Right cardiac atrium (tissue), 5 donors: ENCODE measurements at regions not wholly inside any gene's neighbourhood (a gene's known extent, or its start where the extent isn't known, plus 50 kb on each side); places are given as distances from the start of the nearest gene placed in this dataset.

Experiments
- ATAC-seq, 2 donors: fragments of 200-7000 bp; cut with Tn5 transposase; one replicate each; pipeline versions ENCODE4 v1.8.0 to v1.9.1; 2020; ENCODE audit warnings: moderate library complexity in 2 of 2, mild to moderate bottlenecking in 1 of 2
- DNase-seq, 3 donors: peaks; one replicate each; pipeline ENCODE4 v3.0.0-alpha.2; 2020
- H3K27ac ChIP-seq: one replicate; pipeline ENCODE4 v1.5.1; 2013; ENCODE audit warnings: mild to moderate bottlenecking, low read length, control low read depth, moderate library complexity
- H3K27me3 ChIP-seq: one replicate; pipeline ENCODE4 v1.6.1; 2013; ENCODE audit not compliant: control insufficient read depth, insufficient read depth
- H3K4me1 ChIP-seq: one replicate; pipeline ENCODE4 v1.6.1; 2013; ENCODE audit warnings: low read length; ENCODE audit not compliant: control insufficient read depth, insufficient read depth
- H3K4me3 ChIP-seq: one replicate; pipeline ENCODE4 v1.5.1; 2013; ENCODE audit warnings: low read length, control low read depth
- H3K9me3 ChIP-seq: one replicate; pipeline ENCODE4 v1.6.1; 2013; ENCODE audit warnings: low read length; ENCODE audit not compliant: control insufficient read depth
- WGBS: extraction: QIAGEN DNeasy Blood & Tissue Kit; methylation state at CpG from one replicate; pipeline ENCODE4 v1.1.7; 2013; 5-methylcytosine and 5-hydroxymethylcytosine counted together
- intact Hi-C, 4 donors: fragments of 100-400 bp; cut with DNase I; formaldehyde crosslinking; loops; one replicate each; pipeline versions ENCODE4 v1.11.0 to v1.14.0; 2022 to 2023
- donor health status: healthy with polysubstance abuse.
- donor health status: DM: no; HTN: yes; CAD: no.
- donor health status: DM: no; HTN: no; CAD: no.
- donor health status: DM: no; HTN: yes; CAD: no; lungs with severe emphysema.
- donor health status: DM: yes; HTN: yes; CAD: no.

DNA sequence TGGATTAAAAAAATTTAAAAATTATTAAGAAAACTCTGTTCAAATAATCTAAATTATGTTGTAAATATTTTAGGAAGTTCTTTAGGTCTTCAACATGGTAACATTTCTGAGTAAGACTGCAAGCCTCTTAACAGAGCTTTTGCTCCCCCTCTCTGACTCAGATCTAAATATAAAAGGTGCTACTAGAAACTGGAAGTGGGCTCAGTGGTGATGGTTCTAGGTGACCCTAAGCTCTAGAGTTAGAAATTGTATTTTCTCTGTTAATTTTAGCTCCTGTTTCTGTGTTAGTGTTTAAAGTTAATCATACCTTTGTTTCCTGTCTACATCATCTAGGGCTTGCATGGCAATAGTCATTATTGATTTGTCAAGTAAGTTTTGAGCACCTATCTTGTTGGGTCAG, 159.9 kb upstream of the MEIS2 start:
- Histone ChIP-seq H3K4me3 (no peak overlapping the region), H3K4me1 (no peaks in the 10 kb centered on the region), H3K27me3 (no peaks in the 10 kb centered on the region), H3K27ac (no peak overlapping the region), H3K9me3 (no peaks in the 10 kb centered on the region)
- DNase-seq, result no peak
- intact Hi-C loops, result no loop called here
- ATAC-seq, result no peak

GRCh38 chr15:37261685-37262084, 161.3 kb upstream of the MEIS2 start:
- no peaks in the 10 kb centered on the region for H3K4me1 ChIP-seq
- intact Hi-C loops, result no loop called here
- ATAC-seq (no peak), DNase-seq (no peak)
- H3K4me3 ChIP-seq, result no peak overlapping the region
- WGBS, result 73% methylated on average over 4 of the region's 4 CpGs
- H3K27ac ChIP-seq, result no peak overlapping the region
- no peaks in the 10 kb centered on the region for H3K9me3 ChIP-seq
- no peaks in the 10 kb centered on the region for H3K27me3 ChIP-seq

DNA sequence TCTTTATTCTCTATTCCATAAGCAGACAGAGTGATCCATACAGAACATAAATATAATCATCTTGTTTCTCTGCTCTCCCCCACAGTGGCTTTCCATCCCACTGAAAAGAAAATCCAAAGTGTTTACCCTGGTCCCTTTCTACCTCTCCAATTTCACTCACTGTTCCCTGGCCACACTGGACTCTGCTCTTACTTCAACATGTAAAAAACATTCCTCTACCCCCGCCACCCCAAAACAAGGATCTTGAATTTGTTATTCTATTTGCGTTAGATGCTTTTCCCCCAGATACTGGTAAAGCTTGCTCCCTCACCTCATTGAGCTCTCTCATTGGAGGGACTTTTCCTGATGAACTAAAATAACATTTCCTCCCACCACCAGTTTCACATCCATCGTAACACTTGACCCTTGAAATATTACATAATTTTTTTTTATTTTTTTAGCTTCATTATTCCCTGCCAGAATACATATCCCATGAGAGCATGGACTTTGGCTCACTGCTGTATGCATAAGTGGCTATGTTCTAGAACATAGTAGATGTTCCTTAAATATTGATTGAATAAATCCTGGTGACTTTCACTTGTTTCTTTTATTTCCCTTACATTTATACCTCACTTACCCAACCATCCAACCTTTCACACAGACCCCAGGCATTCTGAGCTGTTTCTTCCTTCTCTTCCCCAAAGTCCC, 162.7 kb upstream of the MEIS2 start:
- no peaks in the 10 kb centered on the region for H3K27me3 ChIP-seq
- 60% methylated on average over 3 of the region's 3 CpGs for WGBS
- H3K27ac ChIP-seq, result no peak overlapping the region
- no peak for ATAC-seq
- no peak overlapping the region for H3K4me3 ChIP-seq
- no peaks in the 10 kb centered on the region for H3K4me1 ChIP-seq
- DNase-seq, result no peak
- no peaks in the 10 kb centered on the region for H3K9me3 ChIP-seq
- intact Hi-C loops, result no loop called here

- 58% methylated on average over 3 of the region's 3 CpGs for WGBS
- H3K4me3 ChIP-seq, result no peak overlapping the region
- H3K27me3 ChIP-seq, result no peaks in the 10 kb centered on the region
- no peak for ATAC-seq
- H3K4me1 ChIP-seq, result no peaks in the 10 kb centered on the region
- DNase-seq, result no peak
- intact Hi-C loops, result no loop called here
- H3K27ac ChIP-seq, result no peak overlapping the region
- H3K9me3 ChIP-seq, result no peaks in the 10 kb centered on the region
These were observed 188.9 kb upstream of the MEIS2 start for GRCh38 chr15:37289109-37289765.

- Histone ChIP-seq H3K9me3 (no peaks in the 10 kb centered on the region), H3K4me3 (no peak overlapping the region), H3K27ac (no peak overlapping the region), H3K27me3 (no peaks in the 10 kb centered on the region), H3K4me1 (no peaks in the 10 kb centered on the region)
- intact Hi-C loops, result no loop called here
- DNase-seq, result no peak
- ATAC-seq, result no peak
- 68% methylated on average over 1 of the region's 1 CpG for WGBS
These were observed 191.6 kb upstream of the MEIS2 start for GRCh38 chr15:37291920-37292319.

- Histone ChIP-seq H3K9me3 (no peaks in the 10 kb centered on the region), H3K27me3 (no peaks in the 10 kb centered on the region), H3K27ac (no peak overlapping the region), H3K4me1 (no peaks in the 10 kb centered on the region), H3K4me3 (no peak overlapping the region)
- DNase-seq, result no peak
- no peak for ATAC-seq
- intact Hi-C loops, result no loop called here
- WGBS, result 23% methylated on average over 1 of the region's 1 CpG
These were observed 197.9 kb upstream of the MEIS2 start for GRCh38 chr15:37298271-37298670.

DNA sequence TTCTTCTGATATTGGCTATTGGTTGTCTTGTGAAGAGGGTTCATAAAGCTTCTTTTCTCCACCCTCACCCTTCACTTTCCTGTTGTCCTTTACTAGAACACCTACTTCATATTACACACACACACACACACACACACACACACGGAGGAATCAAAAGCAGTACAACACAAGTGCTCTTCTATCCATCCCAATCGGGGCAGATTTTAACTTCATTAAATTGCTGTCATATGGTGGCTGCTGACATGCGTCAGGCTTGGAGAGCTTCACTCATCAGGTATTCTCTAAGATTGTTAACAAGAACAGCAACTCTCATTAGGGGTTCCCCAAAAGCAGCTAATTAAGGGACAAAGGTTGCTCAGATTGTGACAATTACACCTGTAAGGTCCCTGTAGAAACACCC, 239.1 kb upstream of the MEIS2 start:
- H3K4me3 ChIP-seq, result no peak overlapping the region
- DNase-seq (no peak), ATAC-seq (no peak)
- H3K27ac ChIP-seq, result no peak overlapping the region
- WGBS, result 73% methylated on average over 3 of the region's 3 CpGs
- no peaks in the 10 kb centered on the region for H3K27me3 ChIP-seq
- no peaks in the 10 kb centered on the region for H3K9me3 ChIP-seq
- H3K4me1 ChIP-seq, result no peaks in the 10 kb centered on the region
- intact Hi-C loops, result no loop called here

DNA sequence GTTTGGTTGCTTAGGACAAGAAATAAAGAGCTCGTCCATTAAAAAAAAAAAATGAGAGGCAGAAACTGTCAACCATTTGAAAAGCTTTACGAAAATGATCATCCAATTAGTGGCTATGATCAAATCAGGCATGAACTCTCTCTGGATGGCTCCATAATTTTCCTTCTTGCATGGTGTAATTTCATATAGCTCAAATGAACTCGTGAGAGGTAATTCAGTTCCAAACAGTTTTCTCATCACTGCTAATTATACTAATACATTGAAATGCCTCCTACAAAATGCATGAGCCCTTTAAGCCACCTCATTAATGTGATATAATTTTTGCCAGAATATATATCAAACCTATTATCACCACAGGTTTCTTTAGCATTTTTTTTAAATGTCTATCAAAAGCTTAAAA, 239.5 kb upstream of the MEIS2 start:
- Histone ChIP-seq H3K4me3 (no peak overlapping the region), H3K4me1 (no peaks in the 10 kb centered on the region), H3K9me3 (no peaks in the 10 kb centered on the region), H3K27me3 (no peaks in the 10 kb centered on the region), H3K27ac (no peak overlapping the region)
- WGBS, result 73% methylated on average over 3 of the region's 3 CpGs
- DNase-seq (no peak), ATAC-seq (no peak)
- intact Hi-C loops, result no loop called here

- no peak for ATAC-seq
- 64% methylated on average over 2 of the region's 2 CpGs for WGBS
- intact Hi-C loops, result no loop called here
- Histone ChIP-seq H3K9me3 (no peaks in the 10 kb centered on the region), H3K27me3 (no peaks in the 10 kb centered on the region), H3K4me1 (no peaks in the 10 kb centered on the region), H3K27ac (no peak overlapping the region), H3K4me3 (no peak overlapping the region)
- DNase-seq, result no peak
These were observed 240.1 kb upstream of the MEIS2 start for GRCh38 chr15:37340438-37340837.

- no peak for ATAC-seq
These were observed 258.9 kb upstream of the MEIS2 start for GRCh38 chr15:37359101-37359892.

GRCh38 chr15:37359893-37360290, 259.5 kb upstream of the MEIS2 start:
- DNase-seq (no peak), ATAC-seq (no peak)
- no peaks in the 10 kb centered on the region for H3K27me3 ChIP-seq
- H3K4me3 ChIP-seq, result no peak overlapping the region
- no peak overlapping the region for H3K27ac ChIP-seq
- no peaks in the 10 kb centered on the region for H3K4me1 ChIP-seq
- no peaks in the 10 kb centered on the region for H3K9me3 ChIP-seq
- WGBS, result 92% methylated on average over 6 of the region's 6 CpGs
- intact Hi-C loops, result no loop called here

More at GRCh38 chr15:37359101-37359892, 258.9 kb upstream of the MEIS2 start:
- no peak overlapping the region for H3K27ac ChIP-seq
- H3K9me3 ChIP-seq, result no peaks in the 10 kb centered on the region
- 83% methylated on average over 8 of the region's 8 CpGs for WGBS
- no peak overlapping the region for H3K4me3 ChIP-seq
- intact Hi-C loops, result no loop called here
- H3K4me1 ChIP-seq, result no peaks in the 10 kb centered on the region
- DNase-seq, result no peak
- H3K27me3 ChIP-seq, result no peaks in the 10 kb centered on the region
